ENCODE measurements at regions not wholly inside any gene's neighbourhood (a gene's known extent, or its start where the extent isn't known, plus 50 kb on each side); places are given as distances from the start of the nearest gene placed in this dataset.

DNA sequence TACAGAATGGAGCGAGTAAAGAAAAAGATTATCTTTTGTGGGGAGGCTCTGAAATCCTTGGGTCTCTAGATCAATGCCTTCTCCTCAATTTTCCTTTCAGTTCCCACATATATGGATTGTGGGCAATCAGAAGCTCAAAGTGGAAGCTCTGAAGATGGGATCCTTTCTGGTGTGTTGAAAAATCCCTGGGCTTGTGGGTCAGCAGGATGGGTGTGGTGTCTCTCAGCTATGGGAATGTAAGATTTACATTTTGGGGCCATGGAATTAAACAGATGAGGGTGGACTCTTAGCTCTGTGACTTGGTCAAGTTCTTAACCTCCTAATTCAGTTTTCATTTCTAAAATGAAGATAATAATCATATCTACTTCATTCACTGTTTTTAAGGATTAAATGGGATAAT is 231.9 kb upstream of the CA10 start:
- in situ Hi-C loops (cut with HindIII; ENCODE audit: extremely low pct_ligation_motif_present, low pct_unique_long_range_greater_than_20kb) (no loop called here), intact Hi-C loops (cut with micrococcal nuclease; ENCODE audit: unreplicated experiment) (no loop called here)
- 0% methylated on average over 1 of the region's 1 CpG for WGBS (ENCODE audit: low lambda C conversion rate)
- ChIA-PET CTCF (ENCODE audit: low intra/inter-chr PET ratio, low total read pairs) (no interaction called here), POLR2A (no interaction called here)
- no peak overlapping the region for H3K4me3 ChIP-seq (replicated peaks in 1 of 3; ENCODE audit: insufficient read depth in 1 of 3, low read depth in 2 of 3, low read length in 3 of 3)
- no peak overlapping the region for H2AFZ ChIP-seq (ENCODE audit: low read length)
- no peak for ATAC-seq
- TF ChIP-seq RARG (CRISPR knock-in tag; IDR thresholded peaks at IDR 0.05; ENCODE audit: low read depth) = no peak
- no peak for TF ChIP-seq PHF5A (CRISPR knock-in tag; IDR thresholded peaks at IDR 0.05; ENCODE audit: low read depth, unreplicated experiment)
- no peak for TF ChIP-seq CHCHD3 (CRISPR knock-in tag; IDR thresholded peaks at IDR 0.05)
- no peak for TF ChIP-seq ZNF879 (CRISPR knock-in tag; IDR thresholded peaks at IDR 0.05)
- TF ChIP-seq, protein P1, sequence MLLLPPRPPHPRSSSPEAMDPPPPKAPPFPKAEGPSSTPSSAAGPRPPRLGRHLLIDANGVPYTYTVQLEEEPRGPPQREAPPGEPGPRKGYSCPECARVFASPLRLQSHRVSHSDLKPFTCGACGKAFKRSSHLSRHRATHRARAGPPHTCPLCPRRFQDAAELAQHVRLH (CRISPR knock-in tag; IDR thresholded peaks at IDR 0.05; ENCODE audit: borderline replicate concordance, low read depth) = no peak
- no peak for TF ChIP-seq ZIK1 (CRISPR knock-in tag; IDR thresholded peaks at IDR 0.05; ENCODE audit: borderline replicate concordance, low read depth)
- no peak for TF ChIP-seq ZNF629 (CRISPR knock-in tag; conservative IDR thresholded peaks at IDR 0.05)
- TF ChIP-seq JARID2 (CRISPR knock-in tag; IDR thresholded peaks at IDR 0.05; ENCODE audit: insufficient replicate concordance) = no peak
- TF ChIP-seq, protein P2, sequence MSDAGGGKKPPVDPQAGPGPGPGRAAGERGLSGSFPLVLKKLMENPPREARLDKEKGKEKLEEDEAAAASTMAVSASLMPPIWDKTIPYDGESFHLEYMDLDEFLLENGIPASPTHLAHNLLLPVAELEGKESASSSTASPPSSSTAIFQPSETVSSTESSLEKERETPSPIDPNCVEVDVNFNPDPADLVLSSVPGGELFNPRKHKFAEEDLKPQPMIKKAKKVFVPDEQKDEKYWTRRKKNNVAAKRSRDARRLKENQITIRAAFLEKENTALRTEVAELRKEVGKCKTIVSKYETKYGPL (CRISPR knock-in tag; IDR thresholded peaks at IDR 0.05) = no peak
- no peak for TF ChIP-seq KMT2A (CRISPR knock-in tag; IDR thresholded peaks at IDR 0.05)
- TF ChIP-seq NCOA2 (CRISPR knock-in tag; IDR thresholded peaks at IDR 0.05) = no peak
- no peak for TF ChIP-seq ARNT2 (CRISPR knock-in tag; IDR thresholded peaks at IDR 0.05; ENCODE audit: low read depth)
- TF ChIP-seq FOXO1 (CRISPR knock-in tag; IDR thresholded peaks at IDR 0.05) = no peak
- no peak for TF ChIP-seq ZNF552 (CRISPR knock-in tag; IDR thresholded peaks at IDR 0.05; ENCODE audit: borderline replicate concordance)
- TF ChIP-seq, protein P3, sequence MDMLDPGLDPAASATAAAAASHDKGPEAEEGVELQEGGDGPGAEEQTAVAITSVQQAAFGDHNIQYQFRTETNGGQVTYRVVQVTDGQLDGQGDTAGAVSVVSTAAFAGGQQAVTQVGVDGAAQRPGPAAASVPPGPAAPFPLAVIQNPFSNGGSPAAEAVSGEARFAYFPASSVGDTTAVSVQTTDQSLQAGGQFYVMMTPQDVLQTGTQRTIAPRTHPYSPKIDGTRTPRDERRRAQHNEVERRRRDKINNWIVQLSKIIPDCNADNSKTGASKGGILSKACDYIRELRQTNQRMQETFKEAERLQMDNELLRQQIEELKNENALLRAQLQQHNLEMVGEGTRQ (IDR thresholded peaks at IDR 0.05; ENCODE audit: low read depth, low read length) = no peak
- TF ChIP-seq, protein P3 (CRISPR knock-in tag; IDR thresholded peaks at IDR 0.05; ENCODE audit: borderline replicate concordance) = no peak
- no peak for TF ChIP-seq MAFF (IDR thresholded peaks at IDR 0.05; ENCODE audit: low read depth, low read length)
- no peak for TF ChIP-seq SNAI1 (CRISPR knock-in tag; IDR thresholded peaks at IDR 0.05; ENCODE audit: borderline replicate concordance)
- TF ChIP-seq GPN1 (CRISPR knock-in tag; IDR thresholded peaks at IDR 0.05; ENCODE audit: borderline replicate concordance) = no peak
- no peak overlapping the region for H3K9ac ChIP-seq (ENCODE audit: insufficient read depth, low read depth, low read length)
- FAIRE-seq = no peak
- H3K36me3 ChIP-seq (replicated peaks in 1 of 2; ENCODE audit: control insufficient read depth in 1 of 2, insufficient read depth in 2 of 2, low read length in 2 of 2) = no peaks in the 10 kb centered on the region
- no peak overlapping the region for H3K4me2 ChIP-seq (ENCODE audit: low read depth, low read length)
- H3K4me1 ChIP-seq (ENCODE audit: insufficient read depth, low read length) = no peaks in the 10 kb centered on the region
- H3K9me3 ChIP-seq (ENCODE audit: low read length) = peaks cover 20% of the 10 kb centered on the region; the same call in 1 of the 2 replicates
- no peaks in the 10 kb centered on the region for H3K79me2 ChIP-seq (ENCODE audit: insufficient read depth, low read length)
- H3K27me3 ChIP-seq (ENCODE audit: control insufficient read depth in 1 of 2, insufficient read depth in 2 of 2, low read length in 2 of 2) = no peaks in the 10 kb centered on the region
- no TSS peak for BruUV-seq (replicated peaks)
- H4K20me1 ChIP-seq (ENCODE audit: insufficient read depth, low read length) = no peaks in the 10 kb centered on the region
- no peak overlapping the region for H3K27ac ChIP-seq (ENCODE audit: extremely low read length, insufficient read depth, low read length)
- DNase-seq (ENCODE audit: low spot score) = no peak

Measured in HepG2 (cell line).